ENCODE measurements at regions not wholly inside any gene's neighbourhood (a gene's known extent, or its start where the extent isn't known, plus 50 kb on each side); places are given as distances from the start of the nearest gene placed in this dataset.

DNA sequence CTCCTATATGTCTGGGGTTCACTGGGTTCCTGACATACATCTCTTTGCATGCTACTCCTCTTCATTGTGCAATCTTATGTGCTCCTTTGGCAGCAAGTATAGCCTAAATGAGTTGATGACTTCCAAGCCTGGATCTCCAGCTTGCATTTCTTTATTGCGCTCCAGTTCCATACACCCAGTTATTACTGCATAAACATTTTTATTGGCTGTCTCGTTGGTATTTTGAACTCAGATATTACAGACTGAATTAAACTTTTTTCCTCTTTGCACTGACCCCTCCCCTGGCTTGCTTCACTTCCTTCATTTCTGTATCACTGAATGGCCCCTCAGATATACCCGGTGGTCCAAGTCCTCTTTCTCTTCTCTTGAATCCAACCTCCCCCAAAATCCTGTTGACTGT is 219.2 kb downstream of the MC4R start:
- no TSS peak for BruUV-seq (replicated peaks)
- no peak overlapping the region for H3K9ac ChIP-seq (ENCODE audit: control insufficient read depth, insufficient read depth, low read length)
- FAIRE-seq (no peak), DNase-seq (ENCODE audit: low read depth, low spot score) (no peak), ATAC-seq (no peak)
- intact Hi-C loops (cut with micrococcal nuclease; ENCODE audit: unreplicated experiment) (loop anchor here (10.0 kb wide), 1 partner anchor 319 kb away; no protein-coding TSS in a partner anchor), in situ Hi-C loops (cut with MboI) (no loop called here)
- H2AFZ ChIP-seq (ENCODE audit: control insufficient read depth, low read depth, low read length) = no peak overlapping the region
- no peak overlapping the region for H3K4me3 ChIP-seq
- no peak overlapping the region for H3K4me2 ChIP-seq (ENCODE audit: control insufficient read depth, insufficient read depth)
- ChIA-PET CTCF (interaction anchor here (1.3 kb wide), 1 partner anchor 157 kb away, joined by 3 read pairs; no protein-coding TSS in a partner anchor), SMC1A (ENCODE audit: uncharacterized antibody, unreplicated experiment) (interaction anchor here (0.7 kb wide), 1 partner anchor 99 kb away, joined by 3 read pairs; no protein-coding TSS in a partner anchor), RAD21 (ENCODE audit: unreplicated experiment) (no interaction called here), POLR2A (interaction anchor here (0.5 kb wide), 1 partner anchor 200 kb away, joined by 7 read pairs; no protein-coding TSS in a partner anchor)
- no peaks in the 10 kb centered on the region for H3K9me3 ChIP-seq (replicated peaks; ENCODE audit: control insufficient read depth, insufficient read depth, low read length)
- H3K36me3 ChIP-seq (ENCODE audit: control insufficient read depth in 2 of 2, insufficient read depth in 2 of 2, low read length in 1 of 2) = no peaks in the 10 kb centered on the region
- no peaks in the 10 kb centered on the region; a peak in 2 of 4 replicates for H3K27me3 ChIP-seq (replicated peaks in 1 of 2; ENCODE audit: control insufficient read depth in 2 of 2, insufficient read depth in 2 of 2, low read length in 1 of 2)
- no peaks in the 10 kb centered on the region for H3K4me1 ChIP-seq (ENCODE audit: control insufficient read depth, insufficient read depth, low read length)
- TF ChIP-seq KDM1A (IDR thresholded peaks at IDR 0.05; ENCODE audit: borderline replicate concordance) (no peak), CBX3 (IDR thresholded peaks at IDR 0.05; ENCODE audit: borderline replicate concordance, low read depth) (no peak)
- TF ChIP-seq, protein P1, sequence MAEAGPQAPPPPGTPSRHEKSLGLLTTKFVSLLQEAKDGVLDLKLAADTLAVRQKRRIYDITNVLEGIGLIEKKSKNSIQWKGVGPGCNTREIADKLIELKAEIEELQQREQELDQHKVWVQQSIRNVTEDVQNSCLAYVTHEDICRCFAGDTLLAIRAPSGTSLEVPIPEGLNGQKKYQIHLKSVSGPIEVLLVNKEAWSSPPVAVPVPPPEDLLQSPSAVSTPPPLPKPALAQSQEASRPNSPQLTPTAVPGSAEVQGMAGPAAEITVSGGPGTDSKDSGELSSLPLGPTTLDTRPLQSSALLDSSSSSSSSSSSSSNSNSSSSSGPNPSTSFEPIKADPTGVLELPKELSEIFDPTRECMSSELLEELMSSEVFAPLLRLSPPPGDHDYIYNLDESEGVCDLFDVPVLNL (IDR thresholded peaks at IDR 0.05; ENCODE audit: low read depth, low read length) = no peak
- TF ChIP-seq, protein P2, sequence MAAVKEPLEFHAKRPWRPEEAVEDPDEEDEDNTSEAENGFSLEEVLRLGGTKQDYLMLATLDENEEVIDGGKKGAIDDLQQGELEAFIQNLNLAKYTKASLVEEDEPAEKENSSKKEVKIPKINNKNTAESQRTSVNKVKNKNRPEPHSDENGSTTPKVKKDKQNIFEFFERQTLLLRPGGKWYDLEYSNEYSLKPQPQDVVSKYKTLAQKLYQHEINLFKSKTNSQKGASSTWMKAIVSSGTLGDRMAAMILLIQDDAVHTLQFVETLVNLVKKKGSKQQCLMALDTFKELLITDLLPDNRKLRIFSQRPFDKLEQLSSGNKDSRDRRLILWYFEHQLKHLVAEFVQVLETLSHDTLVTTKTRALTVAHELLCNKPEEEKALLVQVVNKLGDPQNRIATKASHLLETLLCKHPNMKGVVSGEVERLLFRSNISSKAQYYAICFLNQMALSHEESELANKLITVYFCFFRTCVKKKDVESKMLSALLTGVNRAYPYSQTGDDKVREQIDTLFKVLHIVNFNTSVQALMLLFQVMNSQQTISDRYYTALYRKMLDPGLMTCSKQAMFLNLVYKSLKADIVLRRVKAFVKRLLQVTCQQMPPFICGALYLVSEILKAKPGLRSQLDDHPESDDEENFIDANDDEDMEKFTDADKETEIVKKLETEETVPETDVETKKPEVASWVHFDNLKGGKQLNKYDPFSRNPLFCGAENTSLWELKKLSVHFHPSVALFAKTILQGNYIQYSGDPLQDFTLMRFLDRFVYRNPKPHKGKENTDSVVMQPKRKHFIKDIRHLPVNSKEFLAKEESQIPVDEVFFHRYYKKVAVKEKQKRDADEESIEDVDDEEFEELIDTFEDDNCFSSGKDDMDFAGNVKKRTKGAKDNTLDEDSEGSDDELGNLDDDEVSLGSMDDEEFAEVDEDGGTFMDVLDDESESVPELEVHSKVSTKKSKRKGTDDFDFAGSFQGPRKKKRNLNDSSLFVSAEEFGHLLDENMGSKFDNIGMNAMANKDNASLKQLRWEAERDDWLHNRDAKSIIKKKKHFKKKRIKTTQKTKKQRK (IDR thresholded peaks at IDR 0.05; ENCODE audit: low read depth, low read length) = no peak
- 58% methylated on average over 3 of the region's 3 CpGs for WGBS (ENCODE audit: insufficient coverage, insufficient replicate concordance, low lambda C conversion rate, missing lambda C conversion rate)
- H4K20me1 ChIP-seq (ENCODE audit: control insufficient read depth, insufficient read depth) = no peaks in the 10 kb centered on the region
- no peak overlapping the region for H3K27ac ChIP-seq (ENCODE audit: control insufficient read depth, insufficient read depth)
- H3K79me2 ChIP-seq (ENCODE audit: control insufficient read depth, insufficient read depth, low read length) = no peaks in the 10 kb centered on the region

All from GM12878 (cell line).